HEK293 (cell line): ENCODE measurements at regions not wholly inside any gene's neighbourhood (a gene's known extent, or its start where the extent isn't known, plus 50 kb on each side); places are given as distances from the start of the nearest gene placed in this dataset.

Experiments
- CTCF ChIA-PET: fragments of 350-600 bp; formaldehyde crosslinking; extraction: SDS; loops from one replicate; lab custom pipeline; 2021; ENCODE audit warnings: antibody characterized with exemption; lab: Yijun Ruan, JAX
- POLR2A ChIA-PET: fragments of 300-600 bp; formaldehyde crosslinking; extraction: SDS; loops from one replicate; lab custom pipeline; 2020; ENCODE audit warnings: antibody characterized with exemption, inconsistent platforms; lab: Yijun Ruan, JAX
- H3K27ac ChIP-seq: fragments of 200-500 bp; sonication (Bioruptor generic); 2 replicates; pipeline ENCODE4 v1.5.1; 2014; ENCODE audit warnings: low read depth, low read length, control low read depth, inconsistent platforms; ENCODE audit errors: extremely low read depth
- H3K36me3 ChIP-seq, 2 experiments: fragments of 200-500 bp in 1 of 2; sonication (Bioruptor generic) in 1 of 2; 1 replicate in 1 of 2; 2 replicates in 1 of 2; pipeline ENCODE4 v1.5.1; 2014 to 2017; ENCODE audit warnings: inconsistent platforms in 2 of 2, low read length in 2 of 2; ENCODE audit not compliant: control insufficient read depth in 2 of 2, insufficient read depth in 1 of 2
- H3K4me1 ChIP-seq: fragments of 200-500 bp; sonication (Bioruptor generic); 2 replicates; pipeline ENCODE4 v1.5.1; 2014; ENCODE audit warnings: mild to moderate bottlenecking, low read length, inconsistent platforms; ENCODE audit not compliant: control insufficient read depth, insufficient read depth
- H3K4me3 ChIP-seq: 2 replicates; pipeline ENCODE4 v1.5.1; 2011; ENCODE audit warnings: low read depth, mild to moderate bottlenecking, control low read depth, low read length, moderate library complexity
- H3K9me3 ChIP-seq: fragments of 200-500 bp; sonication (Bioruptor generic); 2 replicates; pipeline ENCODE4 v1.5.1; 2014; ENCODE audit warnings: low read depth, low read length, inconsistent platforms; ENCODE audit not compliant: control insufficient read depth, insufficient read depth
- GLIS1 ChIP-seq: fragments of 450-650 bp; formaldehyde crosslinking; IDR thresholded peaks from 2 replicates; pipeline ENCODE4 v1.5.1; 2016; ENCODE audit warnings: missing biosample characterization, missing genetic modification characterization
- SP3 ChIP-seq: fragments of 450-650 bp; formaldehyde crosslinking; IDR thresholded peaks from 2 replicates; pipeline ENCODE4 v1.5.1; 2016; ENCODE audit warnings: missing biosample characterization, missing genetic modification characterization
- SP7 ChIP-seq: fragments of 450-650 bp; formaldehyde crosslinking; IDR thresholded peaks from 2 replicates; pipeline ENCODE4 v1.5.1; 2016; ENCODE audit warnings: missing biosample characterization, missing genetic modification characterization
- WT1 ChIP-seq: fragments of 450-650 bp; formaldehyde crosslinking; IDR thresholded peaks from 2 replicates; pipeline ENCODE4 v1.5.1; 2016; ENCODE audit warnings: missing biosample characterization, missing genetic modification characterization
- YY1 ChIP-seq: fragments of 450-650 bp; formaldehyde crosslinking; IDR thresholded peaks from 2 replicates; pipeline ENCODE4 v1.5.1; 2018; ENCODE audit warnings: missing biosample characterization, missing genetic modification characterization
- ZNF138 ChIP-seq: fragments of 450-650 bp; formaldehyde crosslinking; IDR thresholded peaks from 2 replicates; pipeline ENCODE4 v1.5.1; 2016; ENCODE audit warnings: missing biosample characterization, missing genetic modification characterization, borderline replicate concordance
- ZNF155 ChIP-seq: fragments of 450-650 bp; formaldehyde crosslinking; IDR thresholded peaks from 2 replicates; pipeline ENCODE4 v1.5.1; 2016; ENCODE audit warnings: missing biosample characterization, missing genetic modification characterization
- ZNF157 ChIP-seq: fragments of 450-650 bp; formaldehyde crosslinking; IDR thresholded peaks from 2 replicates; pipeline ENCODE4 v1.5.1; 2016; ENCODE audit warnings: missing biosample characterization, missing genetic modification characterization
- ZNF18 ChIP-seq: fragments of 450-650 bp; formaldehyde crosslinking; IDR thresholded peaks from 2 replicates; pipeline ENCODE4 v1.5.1; 2016; ENCODE audit warnings: missing biosample characterization, missing genetic modification characterization
- ZNF221 ChIP-seq: fragments of 450-650 bp; formaldehyde crosslinking; IDR thresholded peaks from 2 replicates; pipeline ENCODE4 v1.5.1; 2017; ENCODE audit warnings: missing biosample characterization, missing genetic modification characterization, borderline replicate concordance
- ZNF266 ChIP-seq: fragments of 450-650 bp; formaldehyde crosslinking; IDR thresholded peaks from 2 replicates; pipeline ENCODE4 v1.5.1; 2016; ENCODE audit warnings: missing biosample characterization, missing genetic modification characterization, low read depth
- ZNF521 ChIP-seq: fragments of 450-650 bp; formaldehyde crosslinking; IDR thresholded peaks from 2 replicates; pipeline ENCODE4 v1.5.1; 2017; ENCODE audit warnings: missing biosample characterization, mild to moderate bottlenecking, missing genetic modification characterization
- ZNF629 ChIP-seq: fragments of 450-650 bp; formaldehyde crosslinking; IDR thresholded peaks from 2 replicates; pipeline ENCODE4 v1.5.1; 2017; ENCODE audit warnings: missing biosample characterization, missing genetic modification characterization
- ZNF645 ChIP-seq: fragments of 450-650 bp; formaldehyde crosslinking; IDR thresholded peaks from 2 replicates; pipeline ENCODE4; 2016; ENCODE audit warnings: missing biosample characterization, missing genetic modification characterization
- ZNF707 ChIP-seq: fragments of 450-650 bp; formaldehyde crosslinking; IDR thresholded peaks from 2 replicates; pipeline ENCODE4 v1.5.1; 2016; ENCODE audit warnings: missing biosample characterization, missing genetic modification characterization
- ZNF776 ChIP-seq: fragments of 450-650 bp; formaldehyde crosslinking; IDR thresholded peaks from 2 replicates; pipeline ENCODE4 v1.5.0; 2017; ENCODE audit warnings: missing biosample characterization, missing genetic modification characterization, borderline replicate concordance
- TF ChIP-seq, protein P1 (sequence below): fragments of 450-650 bp; formaldehyde crosslinking; IDR thresholded peaks from 2 replicates; pipeline ENCODE4 v1.5.1; 2016; ENCODE audit warnings: missing biosample characterization, missing genetic modification characterization
- TF ChIP-seq, protein P2 (sequence below): fragments of 450-650 bp; formaldehyde crosslinking; IDR thresholded peaks from 2 replicates; pipeline ENCODE4 v1.5.1; 2017; ENCODE audit warnings: missing biosample characterization, mild to moderate bottlenecking, missing genetic modification characterization, moderate library complexity
- TF ChIP-seq, protein P3 (sequence below): fragments of 450-650 bp; formaldehyde crosslinking; IDR thresholded peaks from 2 replicates; pipeline ENCODE4 v1.5.1; 2017; ENCODE audit warnings: missing biosample characterization, missing genetic modification characterization
- TF ChIP-seq, protein P4 (sequence below): fragments of 450-650 bp; formaldehyde crosslinking; IDR thresholded peaks from 2 replicates; pipeline ENCODE4 v1.5.1; 2016; ENCODE audit warnings: missing biosample characterization, missing genetic modification characterization
- TF ChIP-seq, protein P5 (sequence below): fragments of 450-650 bp; formaldehyde crosslinking; IDR thresholded peaks from 2 replicates; pipeline ENCODE4 v1.5.1; 2016; ENCODE audit warnings: missing biosample characterization, missing genetic modification characterization

DNA sequence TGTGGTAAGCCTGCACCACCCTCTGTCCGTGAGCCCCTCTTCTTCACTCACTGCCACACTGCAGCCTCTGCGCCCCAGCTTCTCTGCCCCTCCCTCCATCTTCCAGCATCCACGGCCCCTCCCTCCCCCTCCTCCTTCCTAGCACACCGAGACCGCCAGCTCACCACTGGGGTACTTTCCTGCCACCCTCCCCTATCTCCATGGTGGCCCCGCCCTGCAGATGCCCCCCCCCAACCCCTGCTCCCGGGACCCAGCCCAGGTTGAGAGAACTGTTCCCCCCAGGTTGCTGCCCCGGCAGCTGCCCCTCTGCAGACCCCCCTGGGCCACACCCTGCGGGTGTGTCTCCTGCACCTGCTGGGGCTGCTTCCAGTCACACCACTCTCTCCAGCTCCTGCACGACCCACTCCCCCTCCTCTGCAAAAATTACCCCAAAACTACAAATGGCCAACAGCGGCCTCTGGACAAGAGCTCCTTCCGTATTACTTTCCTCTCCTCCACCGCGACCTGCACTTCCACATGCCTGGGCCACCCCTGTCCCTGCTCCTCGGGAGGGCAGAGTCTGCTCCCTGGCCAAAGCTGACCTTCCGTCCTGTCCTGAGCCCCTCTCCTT, 209.2 kb upstream of the PPP2R2D start:
- Histone ChIP-seq H3K27ac (no peak overlapping the region), H3K4me3 (no peak overlapping the region)
- CTCF ChIA-PET = no interaction called here

DNA sequence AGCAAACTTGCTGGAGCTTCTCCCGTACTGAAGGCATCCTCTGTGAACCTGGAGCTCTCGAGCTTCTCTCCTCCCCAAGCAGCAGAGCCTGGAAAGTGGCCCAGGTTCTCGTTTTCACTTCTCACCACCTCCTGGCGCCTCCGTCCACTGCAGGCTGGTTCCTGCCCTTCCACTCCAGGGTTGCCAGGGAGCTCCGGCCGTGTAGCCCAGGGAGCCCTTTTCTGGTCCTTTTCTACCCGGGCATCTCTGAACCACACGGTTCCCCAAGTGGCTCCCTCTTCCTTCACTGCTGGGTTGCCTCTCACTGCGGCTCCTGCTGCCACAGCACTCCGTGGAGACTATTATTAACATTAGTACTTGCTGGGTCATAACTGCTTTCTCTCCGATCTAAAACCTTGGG, 208.6 kb upstream of the PPP2R2D start:
- Histone ChIP-seq H3K36me3 (no peaks in the 10 kb centered on the region), H3K4me1 (no peaks in the 10 kb centered on the region), H3K27ac (no peak overlapping the region), H3K4me3 (no peak overlapping the region), H3K9me3 (no peaks in the 10 kb centered on the region)
- ChIA-PET POLR2A (no interaction called here), CTCF (no interaction called here)
- no peak for TF ChIP-seq SP3
- no peak for TF ChIP-seq YY1 (tag by site-specific recombination)
- no peak for TF ChIP-seq ZNF266
- no peak for TF ChIP-seq SP7 (tag by site-specific recombination)
- TF ChIP-seq, protein P1, sequence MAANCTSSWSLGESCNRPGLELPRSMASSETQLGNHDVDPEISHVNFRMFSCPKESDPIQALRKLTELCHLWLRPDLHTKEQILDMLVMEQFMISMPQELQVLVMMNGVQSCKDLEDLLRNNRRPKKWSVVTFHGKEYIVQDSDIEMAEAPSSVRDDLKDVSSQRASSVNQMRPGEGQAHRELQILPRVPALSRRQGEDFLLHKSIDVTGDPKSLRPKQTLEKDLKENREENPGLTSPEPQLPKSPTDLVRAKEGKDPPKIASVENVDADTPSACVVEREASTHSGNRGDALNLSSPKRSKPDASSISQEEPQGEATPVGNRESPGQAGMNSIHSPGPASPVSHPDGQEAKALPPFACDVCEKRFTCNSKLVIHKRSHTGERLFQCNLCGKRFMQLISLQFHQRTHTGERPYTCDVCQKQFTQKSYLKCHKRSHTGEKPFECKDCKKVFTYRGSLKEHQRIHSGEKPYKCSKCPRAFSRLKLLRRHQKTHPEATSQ = no peak
- no peak for TF ChIP-seq GLIS1
- TF ChIP-seq ZNF776 (tag by site-specific recombination) = no peak
- no peak for TF ChIP-seq ZNF629
- TF ChIP-seq ZNF645 (tag by site-specific recombination) = no peak
- TF ChIP-seq, protein P2, sequence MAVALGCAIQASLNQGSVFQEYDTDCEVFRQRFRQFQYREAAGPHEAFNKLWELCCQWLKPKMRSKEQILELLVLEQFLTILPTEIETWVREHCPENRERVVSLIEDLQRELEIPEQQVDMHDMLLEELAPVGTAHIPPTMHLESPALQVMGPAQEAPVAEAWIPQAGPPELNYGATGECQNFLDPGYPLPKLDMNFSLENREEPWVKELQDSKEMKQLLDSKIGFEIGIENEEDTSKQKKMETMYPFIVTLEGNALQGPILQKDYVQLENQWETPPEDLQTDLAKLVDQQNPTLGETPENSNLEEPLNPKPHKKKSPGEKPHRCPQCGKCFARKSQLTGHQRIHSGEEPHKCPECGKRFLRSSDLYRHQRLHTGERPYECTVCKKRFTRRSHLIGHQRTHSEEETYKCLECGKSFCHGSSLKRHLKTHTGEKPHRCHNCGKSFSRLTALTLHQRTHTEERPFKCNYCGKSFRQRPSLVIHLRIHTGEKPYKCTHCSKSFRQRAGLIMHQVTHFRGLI = no peak
- no peak for TF ChIP-seq WT1
- TF ChIP-seq ZNF707 (tag by site-specific recombination) = no peak
- TF ChIP-seq ZNF521 (tag by site-specific recombination) = no peak

More for the DNA sequence above, 209.2 kb upstream of the PPP2R2D start:
- no peaks in the 10 kb centered on the region for H3K9me3 ChIP-seq
- TF ChIP-seq ZNF155 (tag by site-specific recombination) (no peak), ZNF18 (tag by site-specific recombination) (no peak), ZNF138 (no peak), ZNF157 (tag by site-specific recombination) (no peak), ZNF221 (tag by site-specific recombination) (no peak)
- TF ChIP-seq, protein P3, sequence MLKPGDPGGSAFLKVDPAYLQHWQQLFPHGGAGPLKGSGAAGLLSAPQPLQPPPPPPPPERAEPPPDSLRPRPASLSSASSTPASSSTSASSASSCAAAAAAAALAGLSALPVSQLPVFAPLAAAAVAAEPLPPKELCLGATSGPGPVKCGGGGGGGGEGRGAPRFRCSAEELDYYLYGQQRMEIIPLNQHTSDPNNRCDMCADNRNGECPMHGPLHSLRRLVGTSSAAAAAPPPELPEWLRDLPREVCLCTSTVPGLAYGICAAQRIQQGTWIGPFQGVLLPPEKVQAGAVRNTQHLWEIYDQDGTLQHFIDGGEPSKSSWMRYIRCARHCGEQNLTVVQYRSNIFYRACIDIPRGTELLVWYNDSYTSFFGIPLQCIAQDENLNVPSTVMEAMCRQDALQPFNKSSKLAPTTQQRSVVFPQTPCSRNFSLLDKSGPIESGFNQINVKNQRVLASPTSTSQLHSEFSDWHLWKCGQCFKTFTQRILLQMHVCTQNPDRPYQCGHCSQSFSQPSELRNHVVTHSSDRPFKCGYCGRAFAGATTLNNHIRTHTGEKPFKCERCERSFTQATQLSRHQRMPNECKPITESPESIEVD (tag by site-specific recombination) = no peak
- TF ChIP-seq, protein P4, sequence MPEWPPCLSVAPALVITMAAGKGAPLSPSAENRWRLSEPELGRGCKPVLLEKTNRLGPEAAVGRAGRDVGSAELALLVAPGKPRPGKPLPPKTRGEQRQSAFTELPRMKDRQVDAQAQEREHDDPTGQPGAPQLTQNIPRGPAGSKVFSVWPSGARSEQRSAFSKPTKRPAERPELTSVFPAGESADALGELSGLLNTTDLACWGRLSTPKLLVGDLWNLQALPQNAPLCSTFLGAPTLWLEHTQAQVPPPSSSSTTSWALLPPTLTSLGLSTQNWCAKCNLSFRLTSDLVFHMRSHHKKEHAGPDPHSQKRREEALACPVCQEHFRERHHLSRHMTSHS (tag by site-specific recombination) = no peak
- TF ChIP-seq, protein P5, sequence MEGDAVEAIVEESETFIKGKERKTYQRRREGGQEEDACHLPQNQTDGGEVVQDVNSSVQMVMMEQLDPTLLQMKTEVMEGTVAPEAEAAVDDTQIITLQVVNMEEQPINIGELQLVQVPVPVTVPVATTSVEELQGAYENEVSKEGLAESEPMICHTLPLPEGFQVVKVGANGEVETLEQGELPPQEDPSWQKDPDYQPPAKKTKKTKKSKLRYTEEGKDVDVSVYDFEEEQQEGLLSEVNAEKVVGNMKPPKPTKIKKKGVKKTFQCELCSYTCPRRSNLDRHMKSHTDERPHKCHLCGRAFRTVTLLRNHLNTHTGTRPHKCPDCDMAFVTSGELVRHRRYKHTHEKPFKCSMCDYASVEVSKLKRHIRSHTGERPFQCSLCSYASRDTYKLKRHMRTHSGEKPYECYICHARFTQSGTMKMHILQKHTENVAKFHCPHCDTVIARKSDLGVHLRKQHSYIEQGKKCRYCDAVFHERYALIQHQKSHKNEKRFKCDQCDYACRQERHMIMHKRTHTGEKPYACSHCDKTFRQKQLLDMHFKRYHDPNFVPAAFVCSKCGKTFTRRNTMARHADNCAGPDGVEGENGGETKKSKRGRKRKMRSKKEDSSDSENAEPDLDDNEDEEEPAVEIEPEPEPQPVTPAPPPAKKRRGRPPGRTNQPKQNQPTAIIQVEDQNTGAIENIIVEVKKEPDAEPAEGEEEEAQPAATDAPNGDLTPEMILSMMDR (tag by site-specific recombination) = no peak
- no peaks in the 10 kb centered on the region for H3K4me1 ChIP-seq
- H3K36me3 ChIP-seq = no peaks in the 10 kb centered on the region
- POLR2A ChIA-PET = no interaction called here
